ENCODE measurements at regions not wholly inside any gene's neighbourhood (a gene's known extent, or its start where the extent isn't known, plus 50 kb on each side); places are given as distances from the start of the nearest gene placed in this dataset.

DNA sequence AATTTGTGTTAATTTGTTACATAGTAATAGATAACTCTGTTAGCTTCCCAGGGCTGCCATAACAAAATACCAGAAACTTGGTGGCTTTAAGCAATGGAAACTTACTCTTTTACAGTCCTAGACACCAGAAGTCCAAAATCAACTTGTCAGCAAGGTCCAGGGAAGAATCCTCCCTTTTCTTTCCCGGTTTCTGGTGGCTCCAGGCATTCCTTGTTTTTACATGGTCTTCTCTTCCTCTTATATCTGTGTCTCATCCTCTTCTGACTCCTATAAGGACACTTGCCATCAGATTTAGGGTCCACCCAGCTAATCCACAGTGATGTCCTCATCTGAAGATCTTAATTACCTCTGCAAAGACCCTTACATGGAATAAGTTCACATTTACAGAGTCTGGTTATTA is 95.6 kb downstream of the DDX1 start:
- Histone ChIP-seq H3K79me2 (ENCODE audit: insufficient read depth, low read length) (no peaks in the 10 kb centered on the region), H3K4me2 (ENCODE audit: low read length) (no peak overlapping the region), H3K27ac (ENCODE audit: low read depth, low read length) (no peak overlapping the region), H2AFZ (ENCODE audit: low read depth, low read length) (no peak overlapping the region), H3K27me3 (ENCODE audit: insufficient read depth, low read length) (no peaks in the 10 kb centered on the region), H3K9ac (ENCODE audit: low read length) (no peak overlapping the region), H4K20me1 (ENCODE audit: insufficient read depth, low read length) (no peaks in the 10 kb centered on the region), H3K36me3 (ENCODE audit: insufficient read depth, low read length) (no peaks in the 10 kb centered on the region), H3K4me3 (ENCODE audit: insufficient read depth, low read depth, low read length) (no peak overlapping the region), H3K4me1 (ENCODE audit: insufficient read depth, low read length) (no peaks in the 10 kb centered on the region), H3K9me3 (ENCODE audit: insufficient read depth, low read depth, low read length) (no peaks in the 10 kb centered on the region)
- DNase-seq (ENCODE audit: low read depth) (no peak), FAIRE-seq (no peak)
- Mint-ChIP-seq H3K27me3 (ENCODE audit: low read depth, unreplicated experiment) (peaks cover 37% of the 10 kb centered on the region), H3K36me3 (ENCODE audit: low read depth, unreplicated experiment) (no peaks in the 10 kb centered on the region), H3K27ac (ENCODE audit: unreplicated experiment) (no peak overlapping the region), H3K4me1 (ENCODE audit: low read depth, unreplicated experiment) (peaks cover 9% of the 10 kb centered on the region), H3K4me3 (ENCODE audit: unreplicated experiment) (no peak overlapping the region), H3K9me3 (ENCODE audit: unreplicated experiment) (peaks cover 4% of the 10 kb centered on the region)
- TF ChIP-seq CTCF (IDR thresholded peaks at IDR 0.05; ENCODE audit: insufficient read depth, low read depth, low read length) (no peak), EZH2 (IDR thresholded peaks at IDR 0.05; ENCODE audit: insufficient read depth, low read length) (no peak)

DNA sequence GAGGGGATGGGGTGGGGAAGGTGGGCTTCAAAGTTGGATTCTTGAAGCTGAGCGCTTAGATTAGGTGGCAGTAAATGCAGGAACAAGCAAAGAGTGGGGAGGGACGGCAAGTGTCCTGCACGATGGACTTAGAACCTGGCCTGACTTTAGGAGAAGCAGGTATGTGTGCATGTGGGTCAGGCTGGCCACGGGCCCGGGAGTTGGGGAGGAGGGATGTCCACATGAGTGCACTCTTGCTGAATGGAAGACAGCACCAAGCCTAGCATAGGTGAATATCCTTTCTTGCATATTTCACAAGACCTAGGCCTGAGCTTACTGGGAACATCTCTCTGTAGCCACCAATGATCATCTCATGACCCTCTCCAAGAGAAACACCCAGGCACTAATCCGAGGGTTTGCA is 96.1 kb downstream of the DDX1 start:
- no peak overlapping the region for H2AFZ ChIP-seq (ENCODE audit: low read depth, low read length)
- Mint-ChIP-seq H3K27ac (ENCODE audit: unreplicated experiment) (no peak overlapping the region), H3K4me1 (ENCODE audit: low read depth, unreplicated experiment) (peaks cover 9% of the 10 kb centered on the region)

More for the DNA sequence above, 96.1 kb downstream of the DDX1 start:
- Mint-ChIP-seq H3K4me3 (ENCODE audit: unreplicated experiment) (no peak overlapping the region), H3K36me3 (ENCODE audit: low read depth, unreplicated experiment) (no peaks in the 10 kb centered on the region), H3K27me3 (ENCODE audit: low read depth, unreplicated experiment) (peaks cover 38% of the 10 kb centered on the region), H3K9me3 (ENCODE audit: unreplicated experiment) (peaks cover 4% of the 10 kb centered on the region)
- no peak overlapping the region for H3K4me2 ChIP-seq (ENCODE audit: low read length)
- no peaks in the 10 kb centered on the region for H3K27me3 ChIP-seq (ENCODE audit: insufficient read depth, low read length)
- H3K36me3 ChIP-seq (ENCODE audit: insufficient read depth, low read length) = no peaks in the 10 kb centered on the region
- H3K27ac ChIP-seq (ENCODE audit: low read depth, low read length) = no peak overlapping the region
- TF ChIP-seq EZH2 (IDR thresholded peaks at IDR 0.05; ENCODE audit: insufficient read depth, low read length) (no peak), CTCF (IDR thresholded peaks at IDR 0.05; ENCODE audit: insufficient read depth, low read depth, low read length) (no peak)
- no peaks in the 10 kb centered on the region for H4K20me1 ChIP-seq (ENCODE audit: insufficient read depth, low read length)
- FAIRE-seq (no peak), DNase-seq (ENCODE audit: low read depth) (no peak)
- H3K79me2 ChIP-seq (ENCODE audit: insufficient read depth, low read length) = no peaks in the 10 kb centered on the region
- H3K4me3 ChIP-seq (ENCODE audit: insufficient read depth, low read depth, low read length) = no peak overlapping the region
- no peak overlapping the region for H3K9ac ChIP-seq (ENCODE audit: low read length)
- no peaks in the 10 kb centered on the region for H3K4me1 ChIP-seq (ENCODE audit: insufficient read depth, low read length)
- H3K9me3 ChIP-seq (ENCODE audit: insufficient read depth, low read depth, low read length) = no peaks in the 10 kb centered on the region

All from astrocyte (in vitro differentiated cells and primary cell).